ENCODE measurements at regions not wholly inside any gene's neighbourhood (a gene's known extent, or its start where the extent isn't known, plus 50 kb on each side); places are given as distances from the start of the nearest gene placed in this dataset.

DNA sequence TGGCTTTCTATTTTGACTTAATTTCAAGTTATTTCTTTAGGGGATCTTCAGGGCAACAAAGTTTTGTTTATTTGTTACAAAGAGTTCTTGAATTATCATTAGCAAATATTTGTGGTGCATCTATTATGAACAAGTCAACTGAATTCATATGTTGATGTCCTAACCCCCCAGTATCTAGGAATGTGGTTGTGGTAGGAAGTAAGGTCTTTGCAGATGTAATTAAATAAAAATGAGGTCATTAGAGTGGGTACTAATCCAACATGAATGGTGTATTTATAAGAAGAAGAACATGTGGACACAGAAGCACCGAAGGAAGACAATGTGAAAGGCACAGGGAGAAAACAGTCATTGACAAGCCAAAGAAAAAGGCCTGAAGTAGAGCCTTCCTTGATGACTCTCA lies 474.0 kb upstream of the DAB2 start:
- POLR2A ChIA-PET = no interaction called here
- DNase-seq (no peak), ATAC-seq (no peak)
- Mint-ChIP-seq H3K27me3 (peaks cover 7% of the 10 kb centered on the region), H3K9me3 (ENCODE audit: low read depth) (no peaks in the 10 kb centered on the region), H3K4me3 (no peak overlapping the region), H3K4me1 (no peaks in the 10 kb centered on the region), H3K36me3 (ENCODE audit: low read depth) (no peaks in the 10 kb centered on the region), H3K27ac (no peak overlapping the region)
- intact Hi-C loops (cut with DNase I, micrococcal nuclease) = loop anchor here in 1 of 2 experiments (2.0 kb wide), 1 partner anchor 16 kb away; no protein-coding TSS in a partner anchor
- CTCF ChIA-PET = no interaction called here

DNA sequence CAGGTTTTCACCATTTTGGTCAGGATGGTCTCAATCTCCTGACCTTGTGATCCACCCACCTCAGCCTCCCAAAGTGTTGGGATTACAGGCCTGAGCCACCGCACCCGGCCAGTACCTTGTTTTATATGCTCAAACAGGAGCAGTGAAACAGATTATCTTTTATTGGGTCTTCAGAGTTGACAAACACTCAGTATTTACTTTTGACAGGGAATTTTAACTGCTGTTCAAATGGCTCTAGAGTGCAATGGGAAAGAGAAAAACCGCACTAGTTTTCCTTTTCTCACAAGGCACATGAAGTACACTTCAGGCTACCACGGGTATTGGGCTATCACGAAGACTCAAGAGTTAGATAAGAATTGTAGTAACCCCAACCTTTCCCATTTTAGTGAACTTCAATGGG lies 471.9 kb upstream of the DAB2 start:
- Mint-ChIP-seq H3K4me3 (no peak overlapping the region), H3K27ac (no peak overlapping the region), H3K9me3 (ENCODE audit: low read depth) (no peaks in the 10 kb centered on the region), H3K27me3 (peaks cover 6% of the 10 kb centered on the region), H3K36me3 (ENCODE audit: low read depth) (no peaks in the 10 kb centered on the region), H3K4me1 (no peaks in the 10 kb centered on the region)
- no peak for ATAC-seq
- DNase-seq = no peak
- intact Hi-C loops (cut with DNase I, micrococcal nuclease) = no loop called here
- CTCF ChIA-PET = no interaction called here
- POLR2A ChIA-PET = no interaction called here

DNA sequence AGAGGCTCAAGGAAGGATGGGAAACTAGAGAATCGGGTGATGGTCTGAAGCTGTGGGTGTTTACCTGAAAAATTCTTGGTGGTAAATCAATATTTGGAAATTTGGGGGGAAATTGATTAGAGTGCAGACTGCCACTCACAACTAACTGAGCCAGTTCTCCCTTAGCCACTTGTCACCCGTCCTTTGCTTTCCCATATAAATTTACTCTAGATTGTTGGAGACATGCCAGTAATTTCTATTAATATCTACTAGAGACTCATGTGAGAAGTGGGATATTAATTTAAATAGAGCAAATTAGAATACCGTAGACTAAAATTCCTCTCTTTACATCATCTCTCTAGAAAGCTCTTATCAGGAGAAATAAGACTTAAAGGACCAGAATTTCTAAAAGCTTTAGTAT lies 471.3 kb upstream of the DAB2 start:
- Mint-ChIP-seq H3K36me3 (ENCODE audit: low read depth) (no peaks in the 10 kb centered on the region), H3K9me3 (ENCODE audit: low read depth) (no peaks in the 10 kb centered on the region), H3K27me3 (peaks cover 6% of the 10 kb centered on the region), H3K4me1 (no peaks in the 10 kb centered on the region), H3K4me3 (no peak overlapping the region), H3K27ac (no peak overlapping the region)
- ATAC-seq (no peak), DNase-seq (no peak)
- intact Hi-C loops (cut with DNase I, micrococcal nuclease) = no loop called here
- ChIA-PET CTCF (no interaction called here), POLR2A (no interaction called here)

DNA sequence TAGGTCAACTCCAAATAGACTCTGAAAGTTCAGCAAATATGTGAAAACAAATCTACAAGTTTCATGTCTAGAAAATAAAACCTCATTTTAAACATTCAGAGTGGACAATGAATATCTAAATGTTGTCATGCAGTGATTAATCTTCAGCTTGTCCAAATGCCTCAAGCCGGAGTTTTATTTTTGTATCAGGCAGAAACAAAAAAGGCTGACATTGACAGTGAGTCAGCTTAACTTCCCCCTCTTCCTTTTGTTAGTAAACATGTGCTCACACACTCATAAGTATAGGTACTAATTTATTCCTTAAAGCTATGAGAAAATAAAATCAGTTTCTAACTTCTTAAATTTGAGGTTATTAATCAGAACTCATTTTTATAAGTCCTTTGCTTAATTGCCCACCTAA lies 467.9 kb upstream of the DAB2 start:
- H3K4me3 Mint-ChIP-seq = no peak overlapping the region
- intact Hi-C loops (cut with DNase I, micrococcal nuclease) = no loop called here
- no peaks in the 10 kb centered on the region for H3K36me3 Mint-ChIP-seq (ENCODE audit: low read depth)
- CTCF ChIA-PET = interaction anchor here (0.7 kb wide), 2 partner anchors 232 to 314 kb away, joined by 3 read pairs; no protein-coding TSS in a partner anchor
- ATAC-seq (no peak), DNase-seq (no peak)
- H3K4me1 Mint-ChIP-seq = no peaks in the 10 kb centered on the region
- POLR2A ChIA-PET = no interaction called here
- peaks cover 8% of the 10 kb centered on the region for H3K27me3 Mint-ChIP-seq
- no peak overlapping the region for H3K27ac Mint-ChIP-seq
- H3K9me3 Mint-ChIP-seq (ENCODE audit: low read depth) = no peaks in the 10 kb centered on the region

DNA sequence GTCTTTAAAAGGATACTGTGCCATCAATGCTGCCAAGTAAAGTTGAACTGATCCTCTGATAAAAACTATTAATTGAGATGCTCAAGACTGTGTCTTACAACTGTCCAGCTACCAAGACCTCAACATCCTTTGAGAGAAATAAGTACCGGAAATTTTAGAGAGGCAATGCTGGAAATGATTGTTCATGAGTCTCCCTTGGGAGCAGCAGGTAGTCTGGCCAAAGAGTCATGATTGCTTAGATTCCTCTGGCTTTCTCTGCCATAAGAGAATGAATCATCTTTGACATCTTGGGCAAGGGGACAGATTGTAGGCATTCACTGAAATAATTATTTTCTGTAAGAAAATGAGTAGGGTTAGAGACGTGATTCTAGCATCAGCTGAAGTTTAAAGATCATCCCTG lies 466.6 kb upstream of the DAB2 start:
- ChIA-PET CTCF (no interaction called here), POLR2A (no interaction called here)
- Mint-ChIP-seq H3K9me3 (ENCODE audit: low read depth) (no peaks in the 10 kb centered on the region), H3K27me3 (peaks cover 8% of the 10 kb centered on the region), H3K4me1 (no peaks in the 10 kb centered on the region), H3K27ac (no peak overlapping the region), H3K4me3 (no peak overlapping the region), H3K36me3 (ENCODE audit: low read depth) (no peaks in the 10 kb centered on the region)
- intact Hi-C loops (cut with DNase I, micrococcal nuclease) = no loop called here
- ATAC-seq (no peak), DNase-seq (no peak)

DNA sequence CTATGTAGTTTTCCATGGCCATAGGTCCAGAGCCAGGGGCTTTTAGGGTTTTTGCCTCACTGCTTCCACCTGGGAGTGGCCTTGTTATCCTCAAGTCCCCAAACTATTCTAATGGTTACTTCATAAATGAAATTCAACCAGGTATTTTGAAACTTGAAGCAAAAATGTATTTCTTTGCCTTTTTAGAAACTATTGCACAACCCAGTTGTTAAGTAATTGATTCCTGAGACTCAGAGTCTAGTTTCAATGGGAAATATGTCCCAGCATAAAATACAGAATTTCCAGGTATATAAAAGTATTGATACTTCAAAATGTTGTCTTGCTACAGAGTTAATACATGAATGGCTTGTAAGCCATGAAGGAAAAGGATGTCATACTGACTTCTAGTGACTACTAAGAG lies 456.2 kb upstream of the DAB2 start:
- no peak for DNase-seq
- H3K4me1 Mint-ChIP-seq = no peaks in the 10 kb centered on the region
- intact Hi-C loops (cut with DNase I, micrococcal nuclease) = no loop called here
- no peak overlapping the region for H3K27ac Mint-ChIP-seq
- no peaks in the 10 kb centered on the region for H3K36me3 Mint-ChIP-seq (ENCODE audit: low read depth)
- no peak overlapping the region for H3K4me3 Mint-ChIP-seq
- ChIA-PET POLR2A (no interaction called here), CTCF (no interaction called here)
- H3K27me3 Mint-ChIP-seq = peaks cover 22% of the 10 kb centered on the region
- no peaks in the 10 kb centered on the region for H3K9me3 Mint-ChIP-seq (ENCODE audit: low read depth)
- ATAC-seq = no peak

DNA sequence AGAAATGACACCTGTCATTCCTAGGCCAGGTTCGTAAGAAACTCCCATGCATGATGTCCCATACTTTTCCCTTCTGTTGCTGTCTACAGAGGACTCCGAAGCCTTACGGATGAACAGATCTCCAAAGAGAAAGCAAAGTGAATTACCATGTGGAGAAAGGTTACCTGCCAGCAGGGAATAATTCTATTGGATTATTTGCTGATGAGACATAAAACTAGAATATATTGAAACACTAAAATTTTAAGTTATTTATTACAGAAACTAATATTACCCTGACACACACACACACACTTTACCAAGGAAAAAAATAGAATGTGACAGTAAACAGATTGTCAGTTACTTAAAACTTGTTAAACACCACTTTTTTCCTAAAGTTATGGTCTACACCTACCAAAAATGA lies 452.7 kb upstream of the DAB2 start:
- CTCF ChIA-PET = interaction anchor here (0.6 kb wide), 1 partner anchor 123 kb away, joined by 3 read pairs; no protein-coding TSS in a partner anchor
- POLR2A ChIA-PET = no interaction called here
- no peak overlapping the region for H3K4me3 Mint-ChIP-seq
- DNase-seq = no peak
- H3K27ac Mint-ChIP-seq = no peak overlapping the region
- ATAC-seq = no peak
- no peaks in the 10 kb centered on the region for H3K36me3 Mint-ChIP-seq (ENCODE audit: low read depth)
- no peaks in the 10 kb centered on the region for H3K4me1 Mint-ChIP-seq
- intact Hi-C loops (cut with DNase I, micrococcal nuclease) = no loop called here
- no peaks in the 10 kb centered on the region for H3K9me3 Mint-ChIP-seq (ENCODE audit: low read depth)
- peaks cover 16% of the 10 kb centered on the region for H3K27me3 Mint-ChIP-seq

DNA sequence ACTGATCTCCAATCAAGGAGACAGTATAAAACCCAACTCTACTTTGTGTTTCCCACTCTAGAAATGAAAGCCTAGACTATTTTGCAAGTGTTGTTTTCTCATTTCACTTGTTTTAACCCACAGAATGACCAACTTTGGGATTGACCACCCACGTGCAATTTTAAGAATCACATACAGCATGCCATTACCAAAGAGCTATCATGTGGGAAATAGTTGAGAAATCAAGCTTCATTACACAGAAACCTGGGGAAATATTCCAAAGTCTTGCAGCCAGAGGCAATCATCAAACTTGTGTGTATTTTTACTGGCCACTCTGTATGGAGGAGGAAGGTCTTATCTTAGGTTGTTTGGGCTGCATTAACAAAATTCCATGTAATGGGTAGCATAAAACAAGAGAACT lies 451.4 kb upstream of the DAB2 start:
- ChIA-PET POLR2A (no interaction called here), CTCF (no interaction called here)
- Mint-ChIP-seq H3K27ac (no peak overlapping the region), H3K4me3 (no peak overlapping the region), H3K9me3 (ENCODE audit: low read depth) (no peaks in the 10 kb centered on the region), H3K27me3 (peaks cover 12% of the 10 kb centered on the region), H3K4me1 (no peaks in the 10 kb centered on the region), H3K36me3 (ENCODE audit: low read depth) (no peaks in the 10 kb centered on the region)
- intact Hi-C loops (cut with DNase I, micrococcal nuclease) = no loop called here
- ATAC-seq = no peak
- DNase-seq = no peak

DNA sequence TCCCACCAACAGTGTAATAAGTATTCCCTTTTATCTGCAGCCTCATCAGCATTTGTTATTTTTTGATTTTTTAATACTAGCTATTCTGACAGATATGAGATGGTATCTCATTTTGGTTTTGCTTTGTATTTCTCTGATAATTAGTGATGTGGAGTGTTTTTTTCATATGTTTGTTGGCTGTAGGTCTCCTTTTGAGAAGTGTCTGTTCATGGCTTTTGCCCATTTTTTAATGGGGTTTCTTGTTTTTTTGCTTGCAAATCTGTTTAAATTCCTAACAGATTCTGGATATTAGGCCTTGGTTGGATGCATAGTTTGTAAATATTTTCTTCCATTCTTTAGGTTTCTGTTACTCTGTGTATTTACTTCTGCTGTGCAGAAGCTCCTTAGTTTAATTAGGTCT lies 445.4 kb upstream of the DAB2 start:
- intact Hi-C loops (cut with DNase I, micrococcal nuclease) = no loop called here
- peaks cover 4% of the 10 kb centered on the region for H3K9me3 Mint-ChIP-seq (ENCODE audit: low read depth)
- CTCF ChIA-PET = no interaction called here
- DNase-seq (no peak), ATAC-seq (no peak)
- peaks cover 6% of the 10 kb centered on the region for H3K27me3 Mint-ChIP-seq
- no peaks in the 10 kb centered on the region for H3K4me1 Mint-ChIP-seq
- H3K4me3 Mint-ChIP-seq = no peak overlapping the region
- no peaks in the 10 kb centered on the region for H3K36me3 Mint-ChIP-seq (ENCODE audit: low read depth)
- POLR2A ChIA-PET = no interaction called here
- no peak overlapping the region for H3K27ac Mint-ChIP-seq

DNA sequence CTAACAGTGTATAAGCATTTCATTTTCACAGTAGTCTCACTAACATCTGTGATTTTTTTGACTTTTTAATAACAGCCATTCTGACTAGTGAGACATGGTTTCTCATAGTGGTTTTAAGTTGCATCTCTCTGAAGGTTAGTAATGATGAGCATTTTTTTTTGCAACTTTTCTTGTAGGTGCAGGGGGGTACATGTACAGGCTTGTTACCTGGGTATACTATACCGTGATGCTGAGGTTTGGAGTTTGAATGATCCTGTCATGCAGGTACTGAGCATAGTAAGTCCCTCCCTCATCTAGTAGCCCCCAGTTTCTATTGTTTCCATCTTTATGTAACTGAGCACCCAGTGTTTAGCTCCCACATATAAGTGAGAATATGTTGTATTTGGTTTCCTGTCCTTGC lies 444.6 kb upstream of the DAB2 start:
- Mint-ChIP-seq H3K9me3 (ENCODE audit: low read depth) (peaks cover 4% of the 10 kb centered on the region), H3K27ac (no peak overlapping the region), H3K4me3 (no peak overlapping the region), H3K27me3 (peaks cover 4% of the 10 kb centered on the region), H3K4me1 (no peaks in the 10 kb centered on the region), H3K36me3 (ENCODE audit: low read depth) (no peaks in the 10 kb centered on the region)
- DNase-seq (no peak), ATAC-seq (no peak)
- CTCF ChIA-PET = no interaction called here
- POLR2A ChIA-PET = no interaction called here
- intact Hi-C loops (cut with DNase I, micrococcal nuclease) = no loop called here

DNA sequence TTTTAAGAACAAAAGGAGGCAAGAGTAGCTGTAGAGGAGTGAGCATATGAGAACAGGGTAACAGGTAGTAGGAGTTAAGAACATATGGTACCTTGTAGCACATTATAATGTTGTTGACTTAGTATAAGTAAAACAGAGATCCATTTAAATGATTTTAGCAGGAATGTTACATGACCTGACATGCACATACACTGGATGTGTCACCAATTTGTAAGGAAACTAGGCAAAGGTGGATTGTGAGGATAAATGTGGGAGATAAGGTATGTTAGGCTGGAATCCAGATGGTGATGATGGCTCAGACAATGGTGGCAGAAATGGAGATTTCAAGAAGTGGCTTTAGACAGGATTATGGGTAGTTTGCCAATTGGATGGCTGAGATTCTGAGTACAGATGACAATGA lies 443.1 kb upstream of the DAB2 start:
- Mint-ChIP-seq H3K36me3 (ENCODE audit: low read depth) (no peaks in the 10 kb centered on the region), H3K9me3 (ENCODE audit: low read depth) (peaks cover 4% of the 10 kb centered on the region), H3K27me3 (peaks cover 2% of the 10 kb centered on the region), H3K4me1 (no peaks in the 10 kb centered on the region), H3K4me3 (no peak overlapping the region), H3K27ac (no peak overlapping the region)
- intact Hi-C loops (cut with DNase I, micrococcal nuclease) = no loop called here
- ChIA-PET CTCF (no interaction called here), POLR2A (no interaction called here)
- ATAC-seq = no peak
- DNase-seq = no peak

DNA sequence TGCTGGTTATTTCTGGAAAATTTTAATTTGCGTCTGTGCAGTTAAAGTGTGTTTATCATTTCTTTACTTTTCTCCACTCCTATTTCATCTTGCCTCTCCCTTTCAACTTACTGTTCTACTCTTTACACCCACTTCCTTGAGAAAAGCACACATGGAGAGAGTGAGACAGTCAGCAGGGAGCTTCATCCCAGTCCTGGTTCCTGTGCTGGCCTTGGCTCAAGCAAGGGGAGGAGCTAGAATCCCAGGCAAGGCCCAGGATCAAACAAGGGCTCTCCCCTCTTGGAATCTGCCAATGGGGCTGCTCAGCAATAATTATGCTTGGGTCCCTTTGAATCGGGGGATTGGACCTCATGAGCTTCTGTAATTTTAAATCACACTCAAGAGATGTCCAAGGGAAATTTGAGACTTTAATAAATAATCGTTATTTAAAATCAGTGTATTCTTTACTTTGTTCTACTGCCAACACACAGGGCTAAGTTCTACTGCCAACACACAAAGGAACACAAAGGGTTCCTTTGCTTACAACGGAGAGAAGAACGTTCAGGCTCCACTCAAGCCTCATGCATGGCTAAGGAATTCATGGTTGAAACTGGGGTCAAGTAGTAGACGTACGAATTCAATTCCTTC lies 439.3 kb upstream of the DAB2 start:
- intact Hi-C loops (cut with DNase I, micrococcal nuclease) = no loop called here
- Mint-ChIP-seq H3K36me3 (ENCODE audit: low read depth) (no peaks in the 10 kb centered on the region), H3K4me3 (no peak overlapping the region), H3K4me1 (no peaks in the 10 kb centered on the region), H3K27ac (no peak overlapping the region), H3K9me3 (ENCODE audit: low read depth) (no peaks in the 10 kb centered on the region), H3K27me3 (peaks cover 15% of the 10 kb centered on the region)
- DNase-seq = no peak
- CTCF ChIA-PET = no interaction called here
- POLR2A ChIA-PET = no interaction called here
- no peak for ATAC-seq

DNA sequence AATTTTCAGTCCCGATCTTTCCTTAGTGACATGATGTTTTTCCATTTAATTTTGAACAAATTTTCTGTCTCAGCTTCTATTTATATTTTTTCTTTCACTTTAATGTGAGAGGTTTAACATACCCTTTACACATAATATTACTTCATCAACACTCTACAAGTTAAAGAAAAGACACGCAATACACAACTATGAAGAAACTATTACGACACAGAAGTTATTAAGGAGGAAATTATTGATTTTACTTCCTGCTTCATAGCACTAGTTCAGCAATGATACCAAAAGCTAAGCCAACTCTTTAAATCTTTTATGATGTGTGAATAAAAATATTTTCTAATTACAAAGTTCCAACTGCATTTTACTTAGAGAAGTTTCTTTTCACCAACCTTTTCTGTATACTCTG lies 432.3 kb upstream of the DAB2 start:
- Mint-ChIP-seq H3K4me3 (no peak overlapping the region), H3K27ac (no peak overlapping the region), H3K4me1 (no peaks in the 10 kb centered on the region), H3K27me3 (peaks cover 22% of the 10 kb centered on the region), H3K36me3 (ENCODE audit: low read depth) (no peaks in the 10 kb centered on the region), H3K9me3 (ENCODE audit: low read depth) (no peaks in the 10 kb centered on the region)
- POLR2A ChIA-PET = no interaction called here
- no peak for DNase-seq
- intact Hi-C loops (cut with DNase I, micrococcal nuclease) = no loop called here
- ATAC-seq = no peak
- CTCF ChIA-PET = no interaction called here
